ENCODE measurements at regions not wholly inside any gene's neighbourhood (a gene's known extent, or its start where the extent isn't known, plus 50 kb on each side); places are given as distances from the start of the nearest gene placed in this dataset.

DNA sequence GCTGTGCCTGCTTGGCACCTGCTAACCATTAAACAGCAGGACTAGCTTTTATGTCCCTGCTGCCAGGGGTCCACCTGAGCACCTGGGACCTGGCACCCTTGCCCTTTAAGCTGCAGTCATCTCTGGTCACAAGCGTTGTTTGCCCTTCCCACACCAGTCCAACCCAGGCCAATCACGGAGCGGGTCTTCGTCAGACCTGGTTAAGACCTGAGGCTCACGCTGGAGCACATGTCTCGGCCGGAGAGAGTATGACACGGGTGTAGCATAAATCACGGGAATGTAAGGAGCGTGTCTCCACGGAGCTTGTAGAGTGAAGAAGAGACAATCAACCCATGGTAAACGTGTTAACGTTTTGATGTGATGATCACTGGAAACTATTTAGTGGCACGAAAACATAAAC lies 847.3 kb downstream of the BRD1 start:
- Histone ChIP-seq H3K9me3 (no peaks in the 10 kb centered on the region), H3K36me3 (no peaks in the 10 kb centered on the region), H3K27me3 (replicated peaks; ENCODE audit: insufficient read depth) (no peaks in the 10 kb centered on the region), H3K4me1 (ENCODE audit: control insufficient read depth in 1 of 2, low read depth in 2 of 2) (no peaks in the 10 kb centered on the region), H3K27ac (no peak overlapping the region), H3K4me3 (no peak overlapping the region)
- ATAC-seq (ENCODE audit: insufficient number of reproducible peaks, low FRiP score, low read depth) (no peak), DNase-seq (ENCODE audit: low spot score) (no peak)
- TF ChIP-seq, protein P1, sequence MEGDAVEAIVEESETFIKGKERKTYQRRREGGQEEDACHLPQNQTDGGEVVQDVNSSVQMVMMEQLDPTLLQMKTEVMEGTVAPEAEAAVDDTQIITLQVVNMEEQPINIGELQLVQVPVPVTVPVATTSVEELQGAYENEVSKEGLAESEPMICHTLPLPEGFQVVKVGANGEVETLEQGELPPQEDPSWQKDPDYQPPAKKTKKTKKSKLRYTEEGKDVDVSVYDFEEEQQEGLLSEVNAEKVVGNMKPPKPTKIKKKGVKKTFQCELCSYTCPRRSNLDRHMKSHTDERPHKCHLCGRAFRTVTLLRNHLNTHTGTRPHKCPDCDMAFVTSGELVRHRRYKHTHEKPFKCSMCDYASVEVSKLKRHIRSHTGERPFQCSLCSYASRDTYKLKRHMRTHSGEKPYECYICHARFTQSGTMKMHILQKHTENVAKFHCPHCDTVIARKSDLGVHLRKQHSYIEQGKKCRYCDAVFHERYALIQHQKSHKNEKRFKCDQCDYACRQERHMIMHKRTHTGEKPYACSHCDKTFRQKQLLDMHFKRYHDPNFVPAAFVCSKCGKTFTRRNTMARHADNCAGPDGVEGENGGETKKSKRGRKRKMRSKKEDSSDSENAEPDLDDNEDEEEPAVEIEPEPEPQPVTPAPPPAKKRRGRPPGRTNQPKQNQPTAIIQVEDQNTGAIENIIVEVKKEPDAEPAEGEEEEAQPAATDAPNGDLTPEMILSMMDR (IDR thresholded peaks at IDR 0.05) = no peak

DNA sequence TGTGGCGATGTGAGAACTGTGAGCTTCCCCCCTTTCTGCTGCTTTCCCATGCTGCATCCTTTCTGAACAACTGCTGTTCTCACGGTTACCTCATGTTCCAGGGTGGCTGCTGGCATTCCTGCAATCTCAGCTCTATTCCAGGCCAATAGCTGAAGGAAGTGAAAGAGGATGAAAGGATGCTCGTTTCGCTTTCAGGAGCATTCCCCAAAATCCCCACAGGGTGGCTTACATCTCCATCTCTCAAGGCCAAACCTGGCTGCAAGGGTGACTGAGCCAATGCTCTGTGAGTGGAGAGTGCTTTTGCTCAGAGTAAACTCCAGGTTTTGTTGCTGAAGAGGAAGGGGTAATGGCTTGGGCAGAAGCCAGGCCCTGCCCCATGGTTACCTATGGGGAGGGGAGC lies 848.2 kb downstream of the BRD1 start:
- H3K27me3 ChIP-seq (replicated peaks; ENCODE audit: insufficient read depth) = no peaks in the 10 kb centered on the region

DNA sequence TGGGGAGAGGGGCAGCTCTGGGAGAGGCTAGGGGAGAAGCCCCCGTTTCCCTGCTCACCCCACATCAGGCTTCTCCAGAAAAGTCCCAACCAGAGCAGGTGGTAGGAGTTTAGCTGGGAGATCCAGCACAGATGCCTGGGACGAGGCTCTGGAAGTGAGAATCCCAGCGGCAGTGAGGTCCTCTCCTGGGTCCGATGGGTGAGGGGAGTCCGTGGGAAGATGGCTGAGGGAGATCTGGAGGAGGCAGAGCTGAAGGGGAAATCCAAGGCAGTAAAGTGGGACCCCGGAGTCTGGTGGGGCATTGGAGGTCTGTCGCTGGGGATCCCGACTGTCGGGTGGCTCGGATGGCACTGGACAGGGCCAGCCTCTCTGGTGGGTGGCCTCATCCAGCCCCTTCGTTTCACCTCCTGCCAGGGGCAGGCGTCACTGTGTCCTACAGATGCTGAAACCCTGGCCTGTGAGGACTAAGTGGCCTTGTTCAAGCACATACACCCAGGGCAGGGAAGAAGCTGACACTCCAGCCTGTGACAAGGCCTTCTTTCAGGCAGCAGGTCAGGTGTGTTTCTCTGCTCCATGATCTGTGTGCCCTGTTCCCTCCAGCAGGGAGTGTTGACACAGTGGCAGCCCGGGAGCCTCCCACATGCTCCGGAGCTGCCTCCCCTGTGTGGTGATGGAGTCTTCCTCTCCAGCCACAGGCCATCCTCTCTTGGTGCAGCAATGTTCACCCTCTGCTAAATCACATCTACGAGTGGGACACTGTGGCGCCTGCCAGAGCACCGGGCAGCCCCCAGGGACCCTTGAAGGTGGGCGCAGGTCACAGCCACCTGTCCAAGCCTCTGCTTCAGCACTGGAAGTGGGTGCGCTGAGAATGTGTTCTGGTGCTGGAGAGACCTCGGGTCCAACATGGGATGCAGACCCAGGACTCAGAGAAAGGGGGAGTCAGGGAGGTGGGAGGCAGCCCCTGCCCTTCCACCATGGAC lies 850.8 kb downstream of the BRD1 start:
- H3K27me3 ChIP-seq (replicated peaks; ENCODE audit: insufficient read depth) = no peaks in the 10 kb centered on the region
- TF ChIP-seq, protein P1 (IDR thresholded peaks at IDR 0.05) = no peak
- DNase-seq (ENCODE audit: low spot score) (no peak), ATAC-seq (ENCODE audit: insufficient number of reproducible peaks, low FRiP score, low read depth) (no peak)
- no peak overlapping the region for H3K27ac ChIP-seq
- H3K4me1 ChIP-seq (ENCODE audit: control insufficient read depth in 1 of 2, low read depth in 2 of 2) = no peaks in the 10 kb centered on the region
- no peaks in the 10 kb centered on the region for H3K9me3 ChIP-seq
- H3K4me3 ChIP-seq = no peak overlapping the region
- no peaks in the 10 kb centered on the region for H3K36me3 ChIP-seq

More for the DNA sequence above, 848.2 kb downstream of the BRD1 start:
- H3K36me3 ChIP-seq = no peaks in the 10 kb centered on the region
- H3K9me3 ChIP-seq = no peaks in the 10 kb centered on the region
- H3K4me1 ChIP-seq (ENCODE audit: control insufficient read depth in 1 of 2, low read depth in 2 of 2) = no peaks in the 10 kb centered on the region
- DNase-seq (ENCODE audit: low spot score) (no peak), ATAC-seq (ENCODE audit: insufficient number of reproducible peaks, low FRiP score, low read depth) (no peak)
- TF ChIP-seq, protein P1 (IDR thresholded peaks at IDR 0.05) = no peak
- no peak overlapping the region for H3K27ac ChIP-seq
- H3K4me3 ChIP-seq = no peak overlapping the region

DNA sequence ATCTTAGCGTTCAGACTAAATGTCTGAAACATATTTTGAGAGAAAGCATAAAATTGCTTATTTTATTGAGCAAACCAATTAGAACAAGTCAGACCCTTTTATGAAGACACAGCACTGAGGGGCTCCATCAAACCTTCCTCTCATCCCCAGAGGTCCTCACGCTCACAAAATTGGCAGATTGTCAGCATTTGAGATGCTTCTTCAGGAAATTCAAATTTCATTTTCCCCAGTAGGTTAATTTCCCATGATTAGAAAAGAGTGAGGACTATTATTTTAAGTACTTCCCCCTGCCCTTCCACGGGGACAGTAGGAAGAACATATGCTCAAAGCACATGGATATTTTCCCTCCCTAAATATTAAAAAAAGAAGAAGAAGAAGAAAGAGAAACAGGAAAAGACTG lies 851.8 kb downstream of the BRD1 start:
- Histone ChIP-seq H3K9me3 (no peaks in the 10 kb centered on the region), H3K4me1 (ENCODE audit: control insufficient read depth in 1 of 2, low read depth in 2 of 2) (no peaks in the 10 kb centered on the region), H3K36me3 (no peaks in the 10 kb centered on the region), H3K4me3 (no peak overlapping the region), H3K27me3 (replicated peaks; ENCODE audit: insufficient read depth) (no peaks in the 10 kb centered on the region), H3K27ac (no peak overlapping the region)
- DNase-seq (ENCODE audit: low spot score) = no peak
- TF ChIP-seq, protein P1 (IDR thresholded peaks at IDR 0.05) = no peak
- no peak for ATAC-seq (ENCODE audit: insufficient number of reproducible peaks, low FRiP score, low read depth)

DNA sequence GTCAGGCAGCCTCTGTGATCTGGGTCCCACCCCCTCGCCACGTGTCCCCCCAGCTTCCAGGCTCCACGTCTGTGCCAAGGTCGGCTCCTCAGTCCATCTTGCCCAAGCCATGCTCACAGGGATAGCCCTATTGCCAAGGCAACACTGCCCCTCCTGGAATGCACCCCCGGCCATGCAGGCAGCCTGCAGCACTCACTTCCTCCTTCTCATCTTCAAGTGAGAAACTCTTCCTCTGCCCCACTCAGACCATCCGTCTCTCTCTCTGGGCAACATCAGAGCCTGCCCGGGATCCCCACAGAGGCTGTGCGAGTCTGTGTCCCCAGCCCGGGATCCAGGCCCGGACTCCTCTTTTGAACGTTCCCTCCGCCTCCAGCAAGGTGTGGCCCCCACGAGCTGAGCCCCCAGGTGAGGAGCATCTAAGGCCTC lies 852.3 kb downstream of the BRD1 start:
- ATAC-seq (ENCODE audit: insufficient number of reproducible peaks, low FRiP score, low read depth) = no peak

More for the DNA sequence above, 852.3 kb downstream of the BRD1 start:
- Histone ChIP-seq H3K36me3 (no peaks in the 10 kb centered on the region), H3K4me3 (no peak overlapping the region), H3K4me1 (ENCODE audit: control insufficient read depth in 1 of 2, low read depth in 2 of 2) (no peaks in the 10 kb centered on the region), H3K27ac (no peak overlapping the region), H3K27me3 (replicated peaks; ENCODE audit: insufficient read depth) (no peaks in the 10 kb centered on the region), H3K9me3 (no peaks in the 10 kb centered on the region)
- TF ChIP-seq, protein P1 (IDR thresholded peaks at IDR 0.05) = no peak
- DNase-seq (ENCODE audit: low spot score) = no peak
